SK-N-SH (cell line): ENCODE measurements at regions not wholly inside any gene's neighbourhood (a gene's known extent, or its start where the extent isn't known, plus 50 kb on each side); places are given as distances from the start of the nearest gene placed in this dataset.
A peak's percentile ranks its signal among the peaks of the same experiment; 100 is the strongest.

Experiments used
- CTCF ChIA-PET: fragments of 300-600, 350-600 bp; formaldehyde crosslinking; extraction: SDS; loops from one replicate; lab custom pipeline; 2021; lab: Yijun Ruan, JAX
- POLR2A ChIA-PET: fragments of 350-600 bp; sonication (Branson Sonifier 250); formaldehyde crosslinking; extraction: SDS; loops from one replicate; lab custom pipeline; 2020; ENCODE audit warnings: antibody characterized with exemption, inconsistent platforms; lab: Yijun Ruan, JAX
- DNase-seq: peaks from one replicate; pipeline ENCODE4 v3.0.0; 2012
- H2AFZ ChIP-seq: fragments of 200-600 bp; sonication (generic); 2 replicates; pipeline ENCODE4 v1.8.1; 2016; ENCODE audit warnings: antibody characterized with exemption, mild to moderate bottlenecking, low read depth
- H3F3A ChIP-seq: fragments of 200-600 bp; sonication (generic); replicated peaks from 2 replicates; pipeline ENCODE3; 2016; ENCODE audit warnings: antibody characterized with exemption, mild to moderate bottlenecking; ENCODE audit not compliant: insufficient read depth
- H3K27ac ChIP-seq, 2 experiments: fragments of 200-500 bp in 1 of 2; fragments of 200-600 bp in 1 of 2; sonication (Bioruptor generic) in 1 of 2; sonication (generic), shearing (Covaris generic) in 1 of 2; 2 replicates each; pipeline versions ENCODE4 v1.5.1 to v1.6.1; 2014 to 2016; ENCODE audit warnings: low read depth in 2 of 2, inconsistent platforms in 1 of 2, low read length in 1 of 2, mild to moderate bottlenecking in 1 of 2, mixed read lengths in 1 of 2
- H3K27me3 ChIP-seq: fragments of 200-600 bp; sonication (generic), shearing (Covaris generic); 2 replicates; pipeline ENCODE4 v1.6.1; 2016; ENCODE audit warnings: mixed run types; ENCODE audit not compliant: insufficient read depth
- H3K36me3 ChIP-seq, 2 experiments: fragments of 200-500 bp in 1 of 2; fragments of 200-600 bp in 1 of 2; sonication (Bioruptor generic) in 1 of 2; sonication (generic) in 1 of 2; replicated peaks in 1 of 2; 2 replicates each; pipeline versions ENCODE3 to v1.5.1; 2014 to 2016; ENCODE audit warnings: low read length in 1 of 2, mild to moderate bottlenecking in 1 of 2; ENCODE audit not compliant: insufficient read depth in 2 of 2, control insufficient read depth in 1 of 2
- H3K4me1 ChIP-seq, 2 experiments: fragments of 200-500 bp in 1 of 2; fragments of 200-600 bp in 1 of 2; sonication (Bioruptor generic) in 1 of 2; sonication (generic), shearing (Covaris generic) in 1 of 2; 2 replicates each; pipeline versions ENCODE4 v1.5.1 to v1.6.1; 2014 to 2016; ENCODE audit warnings: low read depth in 1 of 2, low read length in 1 of 2, mixed run types in 1 of 2; ENCODE audit not compliant: insufficient read depth in 2 of 2, control insufficient read depth in 1 of 2
- H3K4me2 ChIP-seq: fragments of 200-600 bp; sonication (generic), shearing (Covaris generic); 2 replicates; pipeline ENCODE4 v1.6.1; 2017; ENCODE audit warnings: mixed run types
- H3K4me3 ChIP-seq, 2 experiments: fragments of 200-500 bp in 1 of 2; fragments of 200-600 bp in 1 of 2; sonication (Bioruptor generic) in 1 of 2; sonication (generic), shearing (Covaris generic) in 1 of 2; 2 replicates each; pipeline versions ENCODE4 v1.5.1 to v1.8.1; 2014 to 2016; ENCODE audit warnings: low read depth in 2 of 2, inconsistent platforms in 1 of 2, low read length in 1 of 2, mild to moderate bottlenecking in 1 of 2, mixed read lengths in 1 of 2, moderate library complexity in 1 of 2
- H3K79me2 ChIP-seq: fragments of 200-600 bp; sonication (generic); 2 replicates; pipeline ENCODE4 v1.8.1; 2017; ENCODE audit warnings: mild to moderate bottlenecking; ENCODE audit not compliant: insufficient read depth
- H3K9ac ChIP-seq: fragments of 200-600 bp; sonication (generic); 2 replicates; pipeline ENCODE4 v1.6.1; 2017; ENCODE audit warnings: mixed run types
- H3K9me2 ChIP-seq: fragments of 200-600 bp; sonication (generic); 2 replicates; pipeline ENCODE4 v1.6.1; 2017; ENCODE audit warnings: mixed run types
- H3K9me3 ChIP-seq: fragments of 200-600 bp; sonication (generic); 2 replicates; pipeline ENCODE4 v1.6.1; 2017; ENCODE audit warnings: mixed run types, mild to moderate bottlenecking, moderate library complexity
- H4K20me1 ChIP-seq: fragments of 200-600 bp; sonication (generic); 2 replicates; pipeline ENCODE4 v1.6.1; 2017; ENCODE audit warnings: mild to moderate bottlenecking, mixed run types; ENCODE audit not compliant: insufficient read depth
- NRF1 ChIP-seq: IDR thresholded peaks from 2 replicates; pipeline ENCODE4 v1.6.1; 2012; ENCODE audit warnings: low read depth, mild to moderate bottlenecking, low read length
- POLR2AphosphoS5 ChIP-seq: IDR thresholded peaks from 2 replicates; pipeline ENCODE4 v1.6.1; 2012; ENCODE audit warnings: low read depth, low read length
- RAD21 ChIP-seq: IDR thresholded peaks from 2 replicates; pipeline ENCODE4 v1.6.1; 2012; ENCODE audit warnings: mild to moderate bottlenecking, low read length
- RXRA ChIP-seq: IDR thresholded peaks from 2 replicates; pipeline ENCODE4 v1.4.0; 2012; ENCODE audit warnings: low read depth, mild to moderate bottlenecking, borderline replicate concordance
- SIN3A ChIP-seq: IDR thresholded peaks from 2 replicates; pipeline ENCODE4 v1.6.1; 2012; ENCODE audit warnings: low read depth, mild to moderate bottlenecking, low read length, moderate library complexity, borderline replicate concordance
- YY1 ChIP-seq: IDR thresholded peaks from 2 replicates; pipeline ENCODE4 v1.4.0; 2012; ENCODE audit warnings: low read depth, mild to moderate bottlenecking
- WGBS: methylation state at CpG from one replicate; pipeline ENCODE4 v1.1.6; 2017; ENCODE audit warnings: low lambda C conversion rate; 5-methylcytosine and 5-hydroxymethylcytosine counted together
- TF ChIP-seq, protein P1 (sequence below): fragments of 150-350 bp; IDR thresholded peaks from 2 replicates; pipeline ENCODE4 v1.6.1; 2016; ENCODE audit warnings: mild to moderate bottlenecking, low read depth, low read length

DNA sequence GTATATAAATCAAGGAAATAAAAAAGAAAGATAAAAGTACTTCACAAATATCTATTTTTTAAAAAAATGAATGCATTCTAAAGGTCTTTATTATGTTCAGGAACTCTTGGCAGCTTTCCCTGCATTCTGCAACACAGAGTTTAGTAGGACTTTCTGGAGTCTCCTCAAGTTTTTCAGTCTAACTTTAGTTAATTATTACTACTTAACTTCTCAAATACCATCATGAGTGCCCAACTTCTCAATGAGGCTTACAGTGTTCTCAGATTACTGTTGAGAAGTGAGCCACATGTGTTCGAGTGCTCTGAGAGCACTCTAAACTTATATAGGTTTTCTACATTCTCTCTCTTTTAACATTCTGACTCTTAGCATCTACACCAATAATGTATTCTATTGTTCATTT, 1852.9 kb upstream of the PCDH10 start:
- no peak for DNase-seq
- Histone ChIP-seq H3K4me3 (no peak overlapping the region), H3F3A (no peaks in the 10 kb centered on the region), H3K27me3 (no peaks in the 10 kb centered on the region), H3K27ac (no peak overlapping the region), H3K36me3 (no peaks in the 10 kb centered on the region), H3K9me2 (peaks cover 3% of the 10 kb centered on the region; the same call in 1 of the 2 replicates), H2AFZ (no peak overlapping the region), H3K9me3 (no peaks in the 10 kb centered on the region), H3K79me2 (no peaks in the 10 kb centered on the region), H4K20me1 (no peaks in the 10 kb centered on the region), H3K4me1 (no peaks in the 10 kb centered on the region), H3K9ac (no peak overlapping the region), H3K4me2 (no peak overlapping the region)
- TF ChIP-seq RXRA, result no peak
- TF ChIP-seq SIN3A, result no peak
- WGBS, result 0% methylated on average over 1 of the region's 1 CpG
- CTCF ChIA-PET, result no interaction called here
- POLR2A ChIA-PET, result no interaction called here

DNA sequence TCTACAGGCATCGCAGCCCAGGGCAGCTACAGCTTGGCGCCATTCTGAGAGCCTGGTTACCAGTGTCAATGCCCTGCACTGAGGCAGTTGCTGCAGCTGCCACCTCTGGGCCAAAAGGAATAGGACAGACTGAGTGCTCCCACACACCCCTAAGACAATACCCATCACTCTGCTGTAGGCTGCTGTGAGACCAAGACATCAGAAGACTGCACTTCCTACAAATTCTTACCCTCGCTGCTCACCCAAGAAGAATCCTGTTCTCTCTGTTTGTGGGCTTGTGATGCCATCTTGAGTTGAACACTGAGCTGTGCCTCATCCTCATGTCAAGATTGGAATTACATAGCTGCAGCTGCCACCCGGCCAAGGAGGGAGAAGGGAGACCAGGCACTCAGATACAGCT, 1847.0 kb upstream of the PCDH10 start:
- Histone ChIP-seq H3K9me3 (no peaks in the 10 kb centered on the region), H3K9ac (no peak overlapping the region), H3F3A (no peaks in the 10 kb centered on the region), H3K4me3 (no peak overlapping the region), H2AFZ (no peak overlapping the region), H3K4me1 (no peaks in the 10 kb centered on the region), H4K20me1 (no peaks in the 10 kb centered on the region), H3K4me2 (no peak overlapping the region), H3K27me3 (no peaks in the 10 kb centered on the region), H3K79me2 (no peaks in the 10 kb centered on the region), H3K9me2 (no peaks in the 10 kb centered on the region), H3K36me3 (no peaks in the 10 kb centered on the region), H3K27ac (no peak overlapping the region)
- ChIA-PET POLR2A (no interaction called here), CTCF (no interaction called here)
- DNase-seq, result no peak
- 11% methylated on average over 4 of the region's 4 CpGs for WGBS
- TF ChIP-seq RAD21 (0 out of 2 replicates have a peak, but pooled peaks have one; percentile 7), POLR2AphosphoS5 (no peak)

DNA sequence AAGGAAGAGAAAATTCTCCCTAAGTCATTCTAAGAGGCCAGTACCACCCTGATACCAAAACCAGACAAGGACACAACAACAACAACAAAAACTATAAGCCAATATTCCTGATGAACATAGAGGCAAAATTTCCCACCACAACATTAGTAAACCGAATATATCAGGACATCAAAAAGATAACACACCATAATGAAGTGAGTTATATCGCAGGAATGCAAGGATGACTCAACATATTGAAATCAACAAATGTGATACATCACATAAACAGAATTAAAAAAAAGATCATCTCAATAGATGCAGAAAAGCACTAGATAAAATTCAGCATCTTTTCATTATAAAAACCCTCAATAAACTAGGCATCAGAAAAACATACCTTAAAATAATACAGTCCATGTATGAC, 1844.4 kb upstream of the PCDH10 start:
- Histone ChIP-seq H3K27ac (no peak overlapping the region), H3K79me2 (no peaks in the 10 kb centered on the region), H3K4me2 (no peak overlapping the region), H3K9me2 (no peaks in the 10 kb centered on the region), H4K20me1 (no peaks in the 10 kb centered on the region), H3K9me3 (no peaks in the 10 kb centered on the region), H3K4me3 (no peak overlapping the region), H3F3A (no peaks in the 10 kb centered on the region), H3K27me3 (no peaks in the 10 kb centered on the region), H2AFZ (no peak overlapping the region), H3K4me1 (no peaks in the 10 kb centered on the region), H3K9ac (no peak overlapping the region), H3K36me3 (no peaks in the 10 kb centered on the region)
- no peak for DNase-seq
- TF ChIP-seq YY1 (no peak), NRF1 (no peak)
- TF ChIP-seq, protein P1, sequence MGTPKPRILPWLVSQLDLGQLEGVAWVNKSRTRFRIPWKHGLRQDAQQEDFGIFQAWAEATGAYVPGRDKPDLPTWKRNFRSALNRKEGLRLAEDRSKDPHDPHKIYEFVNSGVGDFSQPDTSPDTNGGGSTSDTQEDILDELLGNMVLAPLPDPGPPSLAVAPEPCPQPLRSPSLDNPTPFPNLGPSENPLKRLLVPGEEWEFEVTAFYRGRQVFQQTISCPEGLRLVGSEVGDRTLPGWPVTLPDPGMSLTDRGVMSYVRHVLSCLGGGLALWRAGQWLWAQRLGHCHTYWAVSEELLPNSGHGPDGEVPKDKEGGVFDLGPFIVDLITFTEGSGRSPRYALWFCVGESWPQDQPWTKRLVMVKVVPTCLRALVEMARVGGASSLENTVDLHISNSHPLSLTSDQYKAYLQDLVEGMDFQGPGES, result no peak
- ChIA-PET POLR2A (no interaction called here), CTCF (no interaction called here)
- 10% methylated on average over 2 of the region's 2 CpGs for WGBS
